ENCODE measurements at regions not wholly inside any gene's neighbourhood (a gene's known extent, or its start where the extent isn't known, plus 50 kb on each side); places are given as distances from the start of the nearest gene placed in this dataset.

DNA sequence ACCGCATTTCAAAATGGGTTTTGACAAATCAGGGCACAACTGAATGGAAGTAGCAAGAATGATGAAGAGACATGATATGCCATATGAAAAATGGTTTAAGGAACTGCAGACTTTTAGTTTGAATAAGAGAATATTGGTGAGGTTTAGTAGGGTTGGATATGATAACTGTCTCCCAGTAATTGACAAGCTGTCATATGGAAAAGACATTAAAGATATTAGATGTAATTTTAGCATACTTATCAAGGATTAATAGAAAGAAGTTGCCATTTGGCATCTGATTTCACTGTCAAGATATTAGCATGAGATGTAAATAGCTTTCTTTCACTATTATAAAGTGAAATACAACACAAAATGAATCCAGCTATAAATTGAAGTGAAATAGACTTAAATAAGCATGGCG is 169.0 kb upstream of the MPDZ start:
- intact Hi-C loops (cut with micrococcal nuclease) (loop anchor here (5.0 kb wide), 3 partner anchors 74 to 649 kb away; no protein-coding TSS in a partner anchor), dilution Hi-C loops (cut with MboI; ENCODE audit: extremely low pct_ligation_motif_present, low sequenced_read_pairs) (no loop called here)
- Histone ChIP-seq H3K27ac (ENCODE audit: insufficient read depth, low read depth, low read length) (no peak overlapping the region), H3K4me1 (ENCODE audit: control insufficient read depth, extremely low read depth, insufficient read depth, low read length) (peaks cover 14% of the 10 kb centered on the region), H3K9me1 (replicated peaks; ENCODE audit: control insufficient read depth, extremely low read depth, insufficient read depth, low read length) (no peaks in the 10 kb centered on the region), H3K4me2 (ENCODE audit: insufficient read depth, low read length) (no peak overlapping the region), H3K79me2 (ENCODE audit: control insufficient read depth, insufficient read depth, low read length) (no peaks in the 10 kb centered on the region), H3K36me3 (ENCODE audit: control insufficient read depth in 2 of 2, extremely low read depth in 1 of 2, insufficient read depth in 2 of 2, low read length in 2 of 2) (no peaks in the 10 kb centered on the region), H3K9ac (replicated peaks; ENCODE audit: extremely low read depth, insufficient read depth, low read length) (no peak overlapping the region), H3K27me3 (ENCODE audit: control insufficient read depth in 2 of 2, insufficient read depth in 2 of 2, low read length in 2 of 2) (no peaks in the 10 kb centered on the region), H3K9me3 (replicated peaks; ENCODE audit: control insufficient read depth, insufficient read depth, low read length) (no peaks in the 10 kb centered on the region), H4K20me1 (replicated peaks; ENCODE audit: control insufficient read depth, extremely low read depth, insufficient read depth, low read length) (no peaks in the 10 kb centered on the region), H2AFZ (ENCODE audit: low read depth, low read length) (no peak overlapping the region), H3K4me3 (replicated peaks in 1 of 3; ENCODE audit: insufficient read depth in 1 of 3, low read depth in 1 of 3, low read length in 3 of 3) (no peak overlapping the region)
- no peak for TF ChIP-seq GATA2 (IDR thresholded peaks at IDR 0.05; ENCODE audit: insufficient read depth, insufficient read length, low read depth, low read length)
- TF ChIP-seq EZH2 (IDR thresholded peaks at IDR 0.05; ENCODE audit: borderline replicate concordance, low read depth, low read length, severe bottlenecking) = no peak
- no peak for TF ChIP-seq JUN (IDR thresholded peaks at IDR 0.05; ENCODE audit: borderline replicate concordance, insufficient read depth, insufficient read length, low read depth)
- TF ChIP-seq POLR2A (IDR thresholded peaks at IDR 0.05; ENCODE audit: low read depth, low read length) = no peak
- no peak for TF ChIP-seq POLR2AphosphoS5 (IDR thresholded peaks at IDR 0.05; ENCODE audit: insufficient read depth, low read depth, low read length)
- DNase-seq (ENCODE audit: low read depth, low spot score) (no peak), FAIRE-seq (no peak)
- BruUV-seq (replicated peaks) = no TSS peak
- ChIA-PET POLR2A (no interaction called here), CTCF (interaction anchor here (0.6 to 5.1 kb wide), 7 partner anchors 11 to 905 kb away, joined by 3 to 32 read pairs (median 5); no protein-coding TSS in a partner anchor)

DNA sequence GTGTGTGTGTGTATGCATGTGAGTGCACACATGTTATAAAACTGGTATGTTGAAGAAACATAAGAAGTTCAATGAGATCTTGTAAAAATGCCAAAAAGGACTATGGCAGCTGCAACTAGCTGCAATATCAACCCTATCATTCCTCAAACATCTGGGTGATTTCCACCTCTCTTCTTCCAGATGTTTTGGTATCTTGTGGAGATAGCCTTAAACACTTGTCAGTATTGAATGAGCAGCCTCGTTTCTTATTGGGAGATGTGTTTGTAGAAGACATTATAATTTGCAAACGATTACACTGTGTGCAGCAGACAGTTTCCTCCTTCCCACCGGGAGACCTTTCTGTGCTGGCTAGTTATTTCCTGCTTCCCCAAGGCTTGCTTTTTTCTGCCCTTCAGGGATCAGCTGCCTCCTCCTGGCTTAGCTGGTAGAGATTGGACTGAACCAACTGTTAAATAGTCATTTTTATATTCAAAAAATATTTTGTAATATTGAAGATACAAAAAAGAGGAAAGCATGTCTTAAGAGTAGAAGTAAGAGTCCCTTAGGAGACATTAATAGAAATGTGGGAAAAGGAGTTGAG is 168.4 kb upstream of the MPDZ start:
- TF ChIP-seq JUN (IDR thresholded peaks at IDR 0.05; ENCODE audit: borderline replicate concordance, insufficient read depth, insufficient read length, low read depth) (no peak), EZH2 (IDR thresholded peaks at IDR 0.05; ENCODE audit: borderline replicate concordance, low read depth, low read length, severe bottlenecking) (no peak), POLR2AphosphoS5 (IDR thresholded peaks at IDR 0.05; ENCODE audit: insufficient read depth, low read depth, low read length) (no peak), MYC (IDR thresholded peaks at IDR 0.05; ENCODE audit: low read depth, low read length) (no peak), FOS (IDR thresholded peaks at IDR 0.05; ENCODE audit: borderline replicate concordance, insufficient read depth, low read length) (no peak), POLR2A (IDR thresholded peaks at IDR 0.05; ENCODE audit: low read depth, low read length) (no peak), GATA2 (IDR thresholded peaks at IDR 0.05; ENCODE audit: insufficient read depth, insufficient read length, low read depth, low read length) (no peak)
- TF ChIP-seq, protein P1, sequence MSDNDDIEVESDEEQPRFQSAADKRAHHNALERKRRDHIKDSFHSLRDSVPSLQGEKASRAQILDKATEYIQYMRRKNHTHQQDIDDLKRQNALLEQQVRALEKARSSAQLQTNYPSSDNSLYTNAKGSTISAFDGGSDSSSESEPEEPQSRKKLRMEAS (IDR thresholded peaks at IDR 0.05; ENCODE audit: insufficient read depth, insufficient read length) = no peak
- TF ChIP-seq, protein P2, sequence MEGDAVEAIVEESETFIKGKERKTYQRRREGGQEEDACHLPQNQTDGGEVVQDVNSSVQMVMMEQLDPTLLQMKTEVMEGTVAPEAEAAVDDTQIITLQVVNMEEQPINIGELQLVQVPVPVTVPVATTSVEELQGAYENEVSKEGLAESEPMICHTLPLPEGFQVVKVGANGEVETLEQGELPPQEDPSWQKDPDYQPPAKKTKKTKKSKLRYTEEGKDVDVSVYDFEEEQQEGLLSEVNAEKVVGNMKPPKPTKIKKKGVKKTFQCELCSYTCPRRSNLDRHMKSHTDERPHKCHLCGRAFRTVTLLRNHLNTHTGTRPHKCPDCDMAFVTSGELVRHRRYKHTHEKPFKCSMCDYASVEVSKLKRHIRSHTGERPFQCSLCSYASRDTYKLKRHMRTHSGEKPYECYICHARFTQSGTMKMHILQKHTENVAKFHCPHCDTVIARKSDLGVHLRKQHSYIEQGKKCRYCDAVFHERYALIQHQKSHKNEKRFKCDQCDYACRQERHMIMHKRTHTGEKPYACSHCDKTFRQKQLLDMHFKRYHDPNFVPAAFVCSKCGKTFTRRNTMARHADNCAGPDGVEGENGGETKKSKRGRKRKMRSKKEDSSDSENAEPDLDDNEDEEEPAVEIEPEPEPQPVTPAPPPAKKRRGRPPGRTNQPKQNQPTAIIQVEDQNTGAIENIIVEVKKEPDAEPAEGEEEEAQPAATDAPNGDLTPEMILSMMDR (IDR thresholded peaks at IDR 0.05; ENCODE audit: extremely low read depth in 1 of 2, insufficient read depth in 1 of 2, low read depth in 1 of 2, low read length in 2 of 2) = no peak
- CTCF ChIA-PET = interaction anchor here (0.6 to 5.1 kb wide), 14 partner anchors 11 to 906 kb away, joined by 3 to 32 read pairs (median 3); no protein-coding TSS in a partner anchor

More for the DNA sequence above, 168.4 kb upstream of the MPDZ start:
- Histone ChIP-seq H2AFZ (ENCODE audit: low read depth, low read length) (peak overlapping the region; percentile 72), H3K4me3 (replicated peaks in 1 of 3; ENCODE audit: insufficient read depth in 1 of 3, low read depth in 1 of 3, low read length in 3 of 3) (no peak overlapping the region), H4K20me1 (replicated peaks; ENCODE audit: control insufficient read depth, extremely low read depth, insufficient read depth, low read length) (no peaks in the 10 kb centered on the region), H3K4me1 (ENCODE audit: control insufficient read depth, extremely low read depth, insufficient read depth, low read length) (peaks cover 14% of the 10 kb centered on the region), H3K27ac (ENCODE audit: insufficient read depth, low read depth, low read length) (no peak overlapping the region), H3K4me2 (ENCODE audit: insufficient read depth, low read length) (no peak overlapping the region), H3K27me3 (ENCODE audit: control insufficient read depth in 2 of 2, insufficient read depth in 2 of 2, low read length in 2 of 2) (no peaks in the 10 kb centered on the region), H3K36me3 (ENCODE audit: control insufficient read depth in 2 of 2, extremely low read depth in 1 of 2, insufficient read depth in 2 of 2, low read length in 2 of 2) (no peaks in the 10 kb centered on the region), H3K9me1 (replicated peaks; ENCODE audit: control insufficient read depth, extremely low read depth, insufficient read depth, low read length) (no peaks in the 10 kb centered on the region), H3K79me2 (ENCODE audit: control insufficient read depth, insufficient read depth, low read length) (no peaks in the 10 kb centered on the region), H3K9me3 (replicated peaks; ENCODE audit: control insufficient read depth, insufficient read depth, low read length) (no peaks in the 10 kb centered on the region), H3K9ac (replicated peaks; ENCODE audit: extremely low read depth, insufficient read depth, low read length) (no peak overlapping the region)
- POLR2A ChIA-PET = no interaction called here
- dilution Hi-C loops (cut with MboI; ENCODE audit: extremely low pct_ligation_motif_present, low sequenced_read_pairs) = no loop called here
- FAIRE-seq (peak; percentile 59), DNase-seq (ENCODE audit: low read depth, low spot score) (peak; percentile 66)
- intact Hi-C loops (cut with micrococcal nuclease) = loop anchor here (2.0 to 5.0 kb wide), 4 partner anchors 74 to 905 kb away; no protein-coding TSS in a partner anchor
- BruUV-seq (replicated peaks) = no TSS peak

All from endothelial cell of umbilical vein (primary cell).